IMR-90 (cell line): ENCODE measurements at regions not wholly inside any gene's neighbourhood (a gene's known extent, or its start where the extent isn't known, plus 50 kb on each side); places are given as distances from the start of the nearest gene placed in this dataset.
A peak's percentile ranks its signal among the peaks of the same experiment; 100 is the strongest.

ENCODE experiments used
- ATAC-seq: fragments of 200-7000 bp; cut with Tn5 transposase; 2 replicates; pipeline ENCODE4 v1.9.1; 2020; ENCODE audit warnings: low read depth, mild to moderate bottlenecking, moderate library complexity
- BruUV-seq: library from RNA; stranded (reverse); fragments of 400-500 nt; replicated peaks from 2 replicates; lab custom pipeline; 2021; lab: Mats Ljungman, UMichigan
- CTCF ChIA-PET: fragments of 300-600 bp; formaldehyde crosslinking; extraction: SDS; loops from one replicate; lab custom pipeline; 2021; ENCODE audit warnings: antibody characterized with exemption; lab: Yijun Ruan, JAX
- POLR2A ChIA-PET: fragments of 300-600 bp; sonication (Branson Sonifier 250); formaldehyde crosslinking; loops from one replicate; lab custom pipeline; 2022; ENCODE audit warnings: antibody characterized with exemption; ENCODE audit not compliant: unreplicated experiment; lab: Charles Lee
- DNase-seq: peaks from one replicate; pipeline ENCODE4 v3.0.0; 2013
- H2AFZ ChIP-seq: replicated peaks from 2 replicates; pipeline ENCODE3; 2013; ENCODE audit warnings: low read length, mild to moderate bottlenecking; ENCODE audit not compliant: poor library complexity
- H2AK5ac ChIP-seq: 2 replicates; pipeline ENCODE4 v1.6.1; 2013; ENCODE audit warnings: low read depth, low read length, inconsistent platforms
- H2AK9ac ChIP-seq: replicated peaks from 2 replicates; pipeline ENCODE3; 2013; ENCODE audit warnings: mild to moderate bottlenecking, low read depth, low read length, moderate library complexity; ENCODE audit not compliant: poor library complexity
- H2BK120ac ChIP-seq: 2 replicates; pipeline ENCODE4 v1.6.1; 2013; ENCODE audit warnings: low read depth, low read length, inconsistent platforms
- H2BK15ac ChIP-seq: 3 replicates; pipeline ENCODE4 v1.6.1; 2013; ENCODE audit warnings: low read depth, low read length, inconsistent platforms
- H2BK20ac ChIP-seq: 2 replicates; pipeline ENCODE4 v1.6.1; 2013; ENCODE audit warnings: low read depth, mild to moderate bottlenecking, inconsistent platforms, low read length, moderate library complexity
- H2BK5ac ChIP-seq: 2 replicates; pipeline ENCODE4 v1.6.1; 2013; ENCODE audit warnings: mild to moderate bottlenecking, low read depth, low read length, inconsistent platforms; ENCODE audit not compliant: poor library complexity, severe bottlenecking
- H3K14ac ChIP-seq: replicated peaks from 2 replicates; pipeline ENCODE4 v1.6.1; 2013; ENCODE audit warnings: low read depth, low read length, inconsistent platforms
- H3K18ac ChIP-seq: 2 replicates; pipeline ENCODE4 v1.6.1; 2013; ENCODE audit warnings: low read depth, low read length, control low read depth
- H3K23ac ChIP-seq: 2 replicates; pipeline ENCODE4 v1.6.1; 2013; ENCODE audit warnings: low read depth, low read length, inconsistent platforms
- H3K27ac ChIP-seq: 2 replicates; pipeline ENCODE4 v1.5.1; 2013; ENCODE audit warnings: mild to moderate bottlenecking, control low read depth, low read length; ENCODE audit not compliant: insufficient read depth
- H3K27me3 ChIP-seq: 2 replicates; pipeline ENCODE4 v1.6.1; 2013; ENCODE audit warnings: low read length; ENCODE audit not compliant: control insufficient read depth, insufficient read depth
- H3K36me3 ChIP-seq: 2 replicates; pipeline ENCODE4 v1.6.1; 2013; ENCODE audit warnings: low read length, mixed read lengths; ENCODE audit not compliant: control insufficient read depth, insufficient read depth
- H3K4ac ChIP-seq: 2 replicates; pipeline ENCODE4 v1.6.1; 2013; ENCODE audit warnings: low read depth, low read length, inconsistent platforms
- H3K4me1 ChIP-seq: 2 replicates; pipeline ENCODE4 v1.6.1; 2013; ENCODE audit warnings: low read length, mixed read lengths; ENCODE audit not compliant: control insufficient read depth, insufficient read depth
- H3K4me2 ChIP-seq: 2 replicates; pipeline ENCODE4 v1.6.1; 2013; ENCODE audit warnings: low read depth, mild to moderate bottlenecking, control low read depth, low read length, moderate library complexity
- H3K4me3 ChIP-seq: 2 replicates; pipeline ENCODE4 v1.5.1; 2013; ENCODE audit warnings: low read depth, mild to moderate bottlenecking, control low read depth, low read length, moderate library complexity; ENCODE audit not compliant: insufficient read depth
- H3K56ac ChIP-seq: 2 replicates; pipeline ENCODE4 v1.6.1; 2013; ENCODE audit warnings: low read length, inconsistent platforms; ENCODE audit not compliant: insufficient read depth; ENCODE audit errors: extremely low read depth
- H3K79me1 ChIP-seq, 2 experiments: 2 replicates each; pipeline ENCODE4 v1.6.1; 2013; ENCODE audit warnings: low read length in 2 of 2, inconsistent platforms in 1 of 2, low read depth in 1 of 2
- H3K9ac ChIP-seq: 2 replicates; pipeline ENCODE4 v1.6.1; 2013; ENCODE audit warnings: low read depth, low read length, control low read depth
- H3K9me1 ChIP-seq: 2 replicates; pipeline ENCODE4 v1.6.1; 2013; ENCODE audit warnings: low read length, inconsistent platforms; ENCODE audit not compliant: insufficient read depth
- H3K9me3 ChIP-seq: 2 replicates; pipeline ENCODE4 v1.6.1; 2013; ENCODE audit warnings: low read length; ENCODE audit not compliant: control insufficient read depth, insufficient read depth
- H4K20me1 ChIP-seq: 2 replicates; pipeline ENCODE4 v1.6.1; 2013; ENCODE audit warnings: low read length, inconsistent platforms; ENCODE audit not compliant: insufficient read depth
- H4K5ac ChIP-seq: 2 replicates; pipeline ENCODE4 v1.6.1; 2013; ENCODE audit warnings: mild to moderate bottlenecking, low read depth, low read length, control low read depth
- H4K8ac ChIP-seq, 2 experiments: 2 replicates each; pipeline ENCODE4 v1.6.1; 2013; ENCODE audit warnings: low read depth in 2 of 2, low read length in 2 of 2, control low read depth in 1 of 2, inconsistent platforms in 1 of 2
- H4K91ac ChIP-seq: 2 replicates; pipeline ENCODE4 v1.6.1; 2013; ENCODE audit warnings: low read depth, low read length, inconsistent platforms; ENCODE audit not compliant: insufficient read depth
- BHLHE40 ChIP-seq: fragments of 150-350 bp; IDR thresholded peaks from 2 replicates; pipeline ENCODE4 v1.6.1; 2016; ENCODE audit warnings: mild to moderate bottlenecking, low read depth, low read length
- CEBPB ChIP-seq: IDR thresholded peaks from 2 replicates; pipeline ENCODE4 v1.6.1; 2012; ENCODE audit warnings: low read depth, low read length, improper control_type of control experiment
- FOS ChIP-seq: fragments of 150-350 bp; IDR thresholded peaks from 2 replicates; pipeline ENCODE4 v1.6.1; 2016; ENCODE audit warnings: low read depth, low read length
- USF2 ChIP-seq: fragments of 150-350 bp; IDR thresholded peaks from 2 replicates; pipeline ENCODE4 v1.6.1; 2017; ENCODE audit warnings: mild to moderate bottlenecking, antibody characterized with exemption, low read length, low read depth
- WGBS, 2 experiments: methylation state at CpG; one replicate each; pipeline versions ENCODE4 v1.1.5 to v1.1.7; 2013; ENCODE audit warnings: missing lambda C conversion rate in 2 of 2; ENCODE audit not compliant: insufficient read length in 1 of 2; ENCODE audit errors: extremely low coverage in 2 of 2; 5-methylcytosine and 5-hydroxymethylcytosine counted together
- dilution Hi-C: fragments of 300-500 bp; cut with HindIII; formaldehyde crosslinking; loops from one replicate; pipeline ENCODE4 v1.14.3; 2018; ENCODE audit warnings: low sequenced_read_pairs; ENCODE audit not compliant: unreplicated experiment
- in situ Hi-C: fragments of 300-500 bp; cut with MboI; formaldehyde crosslinking; loops from 3 replicates; pipeline ENCODE4 v1.14.3; 2019; ENCODE audit warnings: low sequenced_read_pairs, inconsistent platforms, mixed read lengths
- intact Hi-C: fragments of 100-400 bp; cut with micrococcal nuclease; formaldehyde crosslinking; loops from 2 replicates; pipeline ENCODE4 v1.10.0; 2022

- ChIA-PET POLR2A (no interaction called here), CTCF (no interaction called here)
- Histone ChIP-seq H3K4ac (peak overlapping the region; percentile 75), H3K36me3 (no peaks in the 10 kb centered on the region), H4K91ac (peak overlapping the region; percentile 27; the same call in 1 of the 2 replicates), H3K9ac (no peak overlapping the region), H2BK120ac (peak overlapping the region; percentile 88), H3K4me3 (no peak overlapping the region), H2AFZ (peak overlapping the region; percentile 82), H3K27me3 (no peaks in the 10 kb centered on the region), H2BK20ac (peak overlapping the region; percentile 91), H3K79me1 (no peaks in the 10 kb centered on the region), H4K5ac (no peak overlapping the region; the same call in 1 of the 2 replicates), H3K14ac (peak overlapping the region; percentile 57), H3K4me1 (peaks cover 2% of the 10 kb centered on the region; the same call in 1 of the 2 replicates), H4K8ac (peak overlapping the region in 1 of 2 experiments; percentile 63; a peak in 3 of 4 replicates), H3K4me2 (no peak overlapping the region), H2BK5ac (peak overlapping the region; percentile 51), H4K20me1 (no peaks in the 10 kb centered on the region), H2BK15ac (peak overlapping the region; percentile 73; the same call in 2 of the 3 replicates), H3K56ac (peak overlapping the region; percentile 29; the same call in 1 of the 2 replicates), H3K9me3 (no peaks in the 10 kb centered on the region), H3K9me1 (no peaks in the 10 kb centered on the region), H3K27ac (no peak overlapping the region), H3K23ac (peak overlapping the region; percentile 53; the same call in 1 of the 2 replicates), H2AK5ac (peak overlapping the region; percentile 71), H3K18ac (peak overlapping the region; percentile 67; the same call in 1 of the 2 replicates), H2AK9ac (peak overlapping the region; percentile 31)
- DNase-seq (peak; percentile 93), ATAC-seq (peak; percentile 33)
- dilution Hi-C loops (no loop called here), in situ Hi-C loops (loop anchor here (10.0 kb wide), 1 partner anchor 453 kb away; the partner anchor contains the start of gene PTGER4), intact Hi-C loops (no loop called here)
- BruUV-seq: no TSS peak
- no CpG with 5 or more reads among the region's 4 CpGs for WGBS, 2 experiments
- TF ChIP-seq CEBPB: peak; percentile 67; the same call in 1 of the 2 replicates
- peak; percentile 45; the same call in 1 of the 2 replicates for TF ChIP-seq FOS
- no peak for TF ChIP-seq USF2
- peak; percentile 5; the same call in 1 of the 2 replicates for TF ChIP-seq BHLHE40
Measured at GRCh38 chr5:40221796-40222195, 457.9 kb upstream of the PTGER4 start.
